Panc1 (cell line): ENCODE measurements at regions not wholly inside any gene's neighbourhood (a gene's known extent, or its start where the extent isn't known, plus 50 kb on each side); places are given as distances from the start of the nearest gene placed in this dataset.

Experiments
- ATAC-seq: fragments of 200-7000 bp; cut with Tn5 transposase; 2 replicates; pipeline ENCODE4 v1.9.1; 2020; ENCODE audit warnings: mild to moderate bottlenecking, moderate library complexity
- BruUV-seq: library from RNA; stranded (reverse); fragments of 400-500 nt; replicated peaks from 2 replicates; lab custom pipeline; 2021; lab: Mats Ljungman, UMichigan
- CTCF ChIA-PET: fragments of 300-600 bp; sonication (Branson Sonifier 250); formaldehyde crosslinking; loops from one replicate; lab custom pipeline; 2022; ENCODE audit warnings: antibody characterized with exemption; lab: Charles Lee
- POLR2A ChIA-PET: fragments of 300-600 bp; sonication (Branson Sonifier 250); formaldehyde crosslinking; loops from one replicate; lab custom pipeline; 2022; ENCODE audit warnings: antibody characterized with exemption; lab: Charles Lee
- DNase-seq: peaks from one replicate; pipeline ENCODE4 v3.0.0-alpha.2; 2010; ENCODE audit warnings: low read depth, low spot score
- H3K27ac ChIP-seq: 2 replicates; pipeline ENCODE4 v1.5.1; 2011; ENCODE audit warnings: mild to moderate bottlenecking, low read length, inconsistent platforms
- H3K27me3 ChIP-seq: fragments of 200-500 bp; sonication (Bioruptor generic); 2 replicates; pipeline ENCODE4 v1.6.0; 2014; ENCODE audit warnings: low read length, inconsistent platforms; ENCODE audit not compliant: control insufficient read depth, insufficient read depth
- H3K36me3 ChIP-seq: fragments of 200-500 bp; sonication (Bioruptor generic); 2 replicates; pipeline ENCODE4 v1.5.1; 2014; ENCODE audit warnings: inconsistent platforms, mild to moderate bottlenecking, low read length, moderate library complexity; ENCODE audit not compliant: control insufficient read depth, insufficient read depth
- H3K4me1 ChIP-seq: 2 replicates; pipeline ENCODE4 v1.5.1; 2011; ENCODE audit warnings: inconsistent platforms, mild to moderate bottlenecking, low read length, moderate library complexity; ENCODE audit not compliant: control insufficient read depth, insufficient read depth
- H3K4me3 ChIP-seq, 2 experiments: 2 replicates each; pipeline ENCODE4 v1.5.1; 2011 to 2012; ENCODE audit warnings: low read depth in 2 of 2, low read length in 2 of 2, mild to moderate bottlenecking in 2 of 2, inconsistent platforms in 1 of 2, moderate library complexity in 1 of 2
- H3K9me3 ChIP-seq: fragments of 200-500 bp; sonication (Bioruptor generic); 2 replicates; pipeline ENCODE4 v1.5.1; 2014; ENCODE audit warnings: low read depth, mild to moderate bottlenecking, inconsistent platforms, low read length, moderate library complexity; ENCODE audit not compliant: control insufficient read depth, insufficient read depth
- POLR2AphosphoS5 ChIP-seq: IDR thresholded peaks from 2 replicates; pipeline ENCODE4 v1.6.1; 2012; ENCODE audit warnings: mild to moderate bottlenecking, low read depth, low read length, moderate library complexity
- SIN3A ChIP-seq: IDR thresholded peaks from 2 replicates; pipeline ENCODE4 v1.6.1; 2012; ENCODE audit warnings: low read depth, mild to moderate bottlenecking, low read length, moderate library complexity, borderline replicate concordance; ENCODE audit not compliant: insufficient read depth
- TCF7L2 ChIP-seq: IDR thresholded peaks from 2 replicates; pipeline ENCODE4 v1.6.1; 2011; ENCODE audit warnings: mild to moderate bottlenecking, low read depth, low read length, inconsistent platforms
- in situ Hi-C: cut with HindIII; loops from 2 replicates; pipeline ENCODE4 v1.10.0; 2016; ENCODE audit warnings: low sequenced_read_pairs, low pct_unique_long_range_greater_than_20kb
- intact Hi-C: fragments of 100-400 bp; cut with micrococcal nuclease; formaldehyde crosslinking; loops from one replicate; pipeline ENCODE4 v1.10.0; 2022; ENCODE audit not compliant: unreplicated experiment
- TF ChIP-seq, protein P1 (sequence below), 2 experiments: IDR thresholded peaks; 2 replicates each; pipeline ENCODE4 v1.6.1; 2011 to 2012; ENCODE audit warnings: low read depth in 2 of 2, control low read depth in 1 of 2, low read length in 1 of 2, mild to moderate bottlenecking in 1 of 2, moderate library complexity in 1 of 2; ENCODE audit not compliant: insufficient read depth in 1 of 2
- TF ChIP-seq, protein P2 (sequence below): fragments of 450-650 bp; IDR thresholded peaks from 2 replicates; pipeline ENCODE4 v1.5.1; 2017; ENCODE audit warnings: mild to moderate bottlenecking

DNA sequence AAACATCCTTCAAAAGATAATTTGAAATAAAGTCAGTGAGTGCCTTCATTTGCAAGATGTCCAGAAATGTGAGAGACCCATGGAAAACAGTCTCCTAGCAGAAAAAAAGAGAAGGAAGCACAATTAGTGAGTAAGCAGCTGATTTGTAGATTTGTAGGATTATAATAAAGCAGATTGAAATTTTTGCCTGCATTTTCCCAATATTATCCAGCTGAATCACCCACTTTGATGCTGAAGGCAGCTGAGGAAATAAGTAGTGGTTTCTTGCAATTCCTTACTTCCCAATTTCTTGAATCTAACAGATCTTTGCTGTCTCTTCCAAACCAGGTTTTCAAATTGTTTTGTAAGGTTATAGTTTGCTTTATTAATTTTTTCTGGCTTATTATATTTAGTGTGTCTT, 181.4 kb downstream of the GNAT3 start:
- H3K27ac ChIP-seq = no peak overlapping the region
- TF ChIP-seq, protein P1, sequence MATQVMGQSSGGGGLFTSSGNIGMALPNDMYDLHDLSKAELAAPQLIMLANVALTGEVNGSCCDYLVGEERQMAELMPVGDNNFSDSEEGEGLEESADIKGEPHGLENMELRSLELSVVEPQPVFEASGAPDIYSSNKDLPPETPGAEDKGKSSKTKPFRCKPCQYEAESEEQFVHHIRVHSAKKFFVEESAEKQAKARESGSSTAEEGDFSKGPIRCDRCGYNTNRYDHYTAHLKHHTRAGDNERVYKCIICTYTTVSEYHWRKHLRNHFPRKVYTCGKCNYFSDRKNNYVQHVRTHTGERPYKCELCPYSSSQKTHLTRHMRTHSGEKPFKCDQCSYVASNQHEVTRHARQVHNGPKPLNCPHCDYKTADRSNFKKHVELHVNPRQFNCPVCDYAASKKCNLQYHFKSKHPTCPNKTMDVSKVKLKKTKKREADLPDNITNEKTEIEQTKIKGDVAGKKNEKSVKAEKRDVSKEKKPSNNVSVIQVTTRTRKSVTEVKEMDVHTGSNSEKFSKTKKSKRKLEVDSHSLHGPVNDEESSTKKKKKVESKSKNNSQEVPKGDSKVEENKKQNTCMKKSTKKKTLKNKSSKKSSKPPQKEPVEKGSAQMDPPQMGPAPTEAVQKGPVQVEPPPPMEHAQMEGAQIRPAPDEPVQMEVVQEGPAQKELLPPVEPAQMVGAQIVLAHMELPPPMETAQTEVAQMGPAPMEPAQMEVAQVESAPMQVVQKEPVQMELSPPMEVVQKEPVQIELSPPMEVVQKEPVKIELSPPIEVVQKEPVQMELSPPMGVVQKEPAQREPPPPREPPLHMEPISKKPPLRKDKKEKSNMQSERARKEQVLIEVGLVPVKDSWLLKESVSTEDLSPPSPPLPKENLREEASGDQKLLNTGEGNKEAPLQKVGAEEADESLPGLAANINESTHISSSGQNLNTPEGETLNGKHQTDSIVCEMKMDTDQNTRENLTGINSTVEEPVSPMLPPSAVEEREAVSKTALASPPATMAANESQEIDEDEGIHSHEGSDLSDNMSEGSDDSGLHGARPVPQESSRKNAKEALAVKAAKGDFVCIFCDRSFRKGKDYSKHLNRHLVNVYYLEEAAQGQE (IDR thresholded peaks at IDR 0.05; ENCODE audit: insufficient read depth in 1 of 2, low read depth in 2 of 2, low read length in 1 of 2) = no peak
- TF ChIP-seq POLR2AphosphoS5 = no peak
- no peak for TF ChIP-seq SIN3A
- no peak for TF ChIP-seq TCF7L2
- TF ChIP-seq, protein P2, sequence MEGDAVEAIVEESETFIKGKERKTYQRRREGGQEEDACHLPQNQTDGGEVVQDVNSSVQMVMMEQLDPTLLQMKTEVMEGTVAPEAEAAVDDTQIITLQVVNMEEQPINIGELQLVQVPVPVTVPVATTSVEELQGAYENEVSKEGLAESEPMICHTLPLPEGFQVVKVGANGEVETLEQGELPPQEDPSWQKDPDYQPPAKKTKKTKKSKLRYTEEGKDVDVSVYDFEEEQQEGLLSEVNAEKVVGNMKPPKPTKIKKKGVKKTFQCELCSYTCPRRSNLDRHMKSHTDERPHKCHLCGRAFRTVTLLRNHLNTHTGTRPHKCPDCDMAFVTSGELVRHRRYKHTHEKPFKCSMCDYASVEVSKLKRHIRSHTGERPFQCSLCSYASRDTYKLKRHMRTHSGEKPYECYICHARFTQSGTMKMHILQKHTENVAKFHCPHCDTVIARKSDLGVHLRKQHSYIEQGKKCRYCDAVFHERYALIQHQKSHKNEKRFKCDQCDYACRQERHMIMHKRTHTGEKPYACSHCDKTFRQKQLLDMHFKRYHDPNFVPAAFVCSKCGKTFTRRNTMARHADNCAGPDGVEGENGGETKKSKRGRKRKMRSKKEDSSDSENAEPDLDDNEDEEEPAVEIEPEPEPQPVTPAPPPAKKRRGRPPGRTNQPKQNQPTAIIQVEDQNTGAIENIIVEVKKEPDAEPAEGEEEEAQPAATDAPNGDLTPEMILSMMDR = no peak
- CTCF ChIA-PET = no interaction called here
- ATAC-seq (no peak), DNase-seq (no peak)
- H3K4me1 ChIP-seq = no peaks in the 10 kb centered on the region
- in situ Hi-C loops (no loop called here), intact Hi-C loops (no loop called here)
- BruUV-seq = no TSS peak
- H3K4me3 ChIP-seq = no peak overlapping the region
- POLR2A ChIA-PET = no interaction called here
- H3K27me3 ChIP-seq = peaks cover 3% of the 10 kb centered on the region; the same call in 1 of the 2 replicates
- no peaks in the 10 kb centered on the region for H3K9me3 ChIP-seq
- no peaks in the 10 kb centered on the region for H3K36me3 ChIP-seq

DNA sequence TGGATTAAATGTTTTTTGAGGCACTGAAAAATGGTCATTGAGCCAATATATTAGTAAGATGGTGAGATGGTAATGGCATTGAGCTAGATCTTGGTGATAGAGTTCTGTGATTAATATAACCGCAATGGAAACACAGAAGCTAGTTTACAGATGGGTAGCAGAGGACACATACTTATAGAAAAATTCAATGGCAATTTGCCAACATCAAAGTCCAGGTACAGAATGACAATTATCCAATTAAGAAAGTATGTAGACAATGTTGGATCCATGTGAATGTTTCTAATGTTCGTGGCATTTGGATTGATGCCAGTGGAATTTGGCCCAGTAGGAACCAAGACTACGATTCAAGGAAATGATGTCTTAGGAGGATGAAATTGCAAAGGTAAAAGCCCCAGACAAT, 187.8 kb downstream of the GNAT3 start:
- Histone ChIP-seq H3K36me3 (no peaks in the 10 kb centered on the region), H3K4me1 (no peaks in the 10 kb centered on the region), H3K27me3 (no peaks in the 10 kb centered on the region), H3K4me3 (no peak overlapping the region), H3K9me3 (no peaks in the 10 kb centered on the region), H3K27ac (no peak overlapping the region)
- no TSS peak for BruUV-seq
- in situ Hi-C loops = no loop called here
- POLR2A ChIA-PET = no interaction called here
- DNase-seq (no peak), ATAC-seq (0 out of 2 replicates have a peak, but pooled peaks have one; percentile 45)
- CTCF ChIA-PET = no interaction called here
- intact Hi-C loops = no loop called here
- TF ChIP-seq, protein P2 = no peak
- TF ChIP-seq POLR2AphosphoS5 (no peak), TCF7L2 (no peak), SIN3A (no peak)
- TF ChIP-seq, protein P1 (IDR thresholded peaks at IDR 0.05; ENCODE audit: insufficient read depth in 1 of 2, low read depth in 2 of 2, low read length in 1 of 2) = no peak
